Anterior cingulate cortex (tissue), 58 donors: ENCODE measurements at regions not wholly inside any gene's neighbourhood (a gene's known extent, or its start where the extent isn't known, plus 50 kb on each side); places are given as distances from the start of the nearest gene placed in this dataset.
"Not testable (repeated sequence)": the region's sequence is repeated elsewhere in the genome, so short reads cannot be mapped to it uniquely, and the experiment has no call there.

Experiments used
- DNase-seq, 58 donors: peaks; one replicate each; lab custom pipeline; 2025; lab: John Stamatoyannopoulos, UW

DNA sequence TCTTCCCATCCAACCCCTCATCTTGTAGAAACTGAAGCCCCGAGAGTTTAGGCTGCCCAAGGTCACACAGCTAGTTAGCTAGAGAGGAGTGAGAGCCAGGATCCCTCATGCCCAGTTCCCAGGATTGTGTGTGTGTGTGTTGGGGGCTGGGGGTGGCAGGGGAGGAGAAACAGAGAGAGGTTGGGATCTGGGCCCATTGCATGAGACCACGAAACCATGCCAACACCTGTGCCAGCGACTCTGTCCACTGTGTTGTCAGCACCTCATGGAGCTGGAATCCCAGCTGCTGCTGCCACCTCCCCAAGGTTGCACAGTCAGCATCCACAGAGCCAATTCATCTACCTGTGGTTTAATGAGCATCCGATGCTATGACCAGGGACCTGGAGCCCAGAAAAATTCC, 115.4 kb upstream of the ZC3H12A start:
- DNase-seq, result no peak

DNA sequence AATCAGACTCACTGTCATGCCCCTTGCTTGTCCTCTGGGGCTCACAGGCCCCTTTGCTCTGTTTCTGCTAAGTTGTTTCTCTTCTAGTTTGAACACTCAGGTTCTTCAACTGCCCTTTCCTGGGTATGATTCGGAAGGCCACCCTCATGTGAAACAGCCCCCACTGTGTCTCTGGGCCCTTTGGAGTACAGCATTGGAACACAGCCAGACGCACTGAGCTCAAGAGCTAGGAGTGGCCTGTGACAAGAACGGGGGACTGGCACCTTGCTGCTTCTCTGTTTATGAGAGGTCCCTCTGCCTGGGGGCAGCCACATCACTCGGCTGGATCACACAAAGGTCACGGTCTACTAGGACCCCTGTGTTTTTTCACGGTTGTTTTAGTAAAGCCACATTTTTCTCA, 114.4 kb upstream of the ZC3H12A start:
- no peak for DNase-seq

DNA sequence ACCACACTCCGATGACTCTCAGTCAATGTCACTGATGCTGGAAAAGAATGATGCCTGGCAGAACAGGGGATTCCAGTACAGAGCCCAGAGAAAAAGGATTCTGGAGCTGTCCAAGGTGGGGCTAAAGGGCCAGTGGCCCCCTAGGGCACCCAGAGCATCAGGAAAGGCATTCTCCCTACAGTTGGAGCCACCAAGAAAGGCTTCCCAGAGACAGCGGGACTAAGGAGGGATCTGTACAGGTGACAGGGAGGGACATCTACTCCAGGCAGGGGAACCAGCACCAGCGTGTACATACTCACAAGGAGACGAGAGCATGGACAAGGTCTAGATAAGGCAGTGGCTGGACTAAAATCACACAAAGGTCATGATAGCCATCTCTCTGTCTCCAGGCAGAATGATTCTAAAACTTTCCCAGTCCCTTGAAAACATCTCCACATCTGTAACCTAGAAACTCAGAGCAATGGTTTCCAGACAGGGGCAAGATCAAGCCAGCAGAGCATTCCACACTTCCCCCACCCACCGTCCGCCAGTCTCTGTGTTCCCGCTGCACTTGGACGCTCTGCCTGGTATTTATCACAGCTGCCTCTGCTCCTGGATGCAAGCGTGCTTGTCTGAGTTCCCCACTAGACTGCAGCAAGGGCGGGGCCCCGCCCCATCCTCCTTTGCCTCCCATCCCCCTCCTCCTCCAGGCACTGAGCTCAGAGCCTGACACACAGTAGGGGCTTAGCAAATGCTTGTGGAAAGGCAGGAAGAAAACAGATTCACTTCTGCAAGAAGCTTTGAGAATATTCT, 111.6 kb upstream of the ZC3H12A start:
- peak in 13 of 58 donors; percentile 1 to 31 (median 7) for DNase-seq

DNA sequence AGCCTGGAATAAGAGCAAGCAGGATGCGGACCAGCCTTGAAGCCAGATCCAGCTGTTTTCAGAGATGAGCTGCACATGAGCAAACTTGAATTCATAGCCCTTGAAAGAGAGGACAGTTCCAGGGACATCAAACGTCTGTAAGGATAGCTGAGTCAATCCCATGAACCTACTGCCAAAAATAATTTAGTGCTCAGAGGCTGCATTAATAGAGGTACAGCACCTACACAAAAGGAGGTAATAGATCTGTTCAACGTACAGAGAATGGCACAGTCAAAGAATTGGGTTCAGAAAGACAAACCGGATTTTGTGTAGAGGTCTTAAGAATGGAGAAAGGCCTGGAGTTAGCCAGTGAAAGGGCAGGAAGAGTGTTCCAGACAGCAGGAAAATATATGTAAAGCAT, 110.8 kb upstream of the ZC3H12A start:
- DNase-seq, result no peak

DNA sequence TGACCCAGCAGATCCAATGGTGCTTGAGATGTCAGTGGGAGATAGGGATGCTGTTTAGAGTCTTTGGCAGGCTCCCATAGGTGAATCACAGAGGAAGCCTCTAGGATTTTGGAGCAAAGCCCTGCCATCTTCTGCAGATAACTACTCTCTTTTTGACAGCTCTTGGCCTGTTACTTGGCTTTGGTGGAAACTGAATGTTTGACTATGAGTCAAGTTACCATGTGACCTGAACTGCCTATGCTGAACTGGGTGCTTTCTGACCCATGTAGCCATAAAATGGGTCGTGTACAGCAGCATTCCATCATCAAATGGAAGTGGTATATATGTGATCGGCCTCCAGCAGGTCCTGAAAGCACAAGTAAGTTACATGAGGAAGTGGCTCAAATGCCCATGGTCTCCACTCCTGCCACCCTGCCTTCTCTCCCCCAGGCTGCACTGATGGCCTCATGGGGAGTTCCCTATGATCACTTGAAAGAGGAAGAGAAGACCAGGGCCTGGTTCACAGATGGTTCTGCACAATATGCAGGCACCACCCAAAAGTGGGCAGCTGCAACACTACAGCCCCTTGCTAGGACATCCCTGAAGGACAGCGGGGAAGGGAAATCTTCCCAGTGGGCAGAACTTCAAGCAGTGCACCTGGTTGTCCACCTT, 105.6 kb upstream of the ZC3H12A start:
- DNase-seq, result peak in 2 of 58 donors; percentile 6 to 9

DNA sequence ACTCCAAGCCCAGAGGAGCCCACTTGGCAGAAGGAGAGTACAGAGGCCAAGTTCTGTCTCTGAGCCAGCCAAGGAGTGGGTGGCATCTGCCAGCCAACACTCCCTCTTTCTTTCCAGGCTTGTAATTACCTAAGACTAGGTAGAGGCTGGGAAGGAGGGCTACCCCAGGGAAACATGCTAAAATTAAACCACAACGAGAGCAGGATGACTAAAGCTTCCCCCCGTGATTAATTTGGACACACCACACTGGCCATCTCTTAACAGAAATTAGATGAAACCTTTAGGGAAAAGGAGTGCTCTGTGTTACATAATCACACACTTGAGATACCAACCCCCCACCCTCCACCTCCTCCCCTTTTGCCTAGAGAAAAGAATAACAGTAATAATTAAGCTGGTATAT, 102.1 kb upstream of the ZC3H12A start:
- no peak for DNase-seq

DNA sequence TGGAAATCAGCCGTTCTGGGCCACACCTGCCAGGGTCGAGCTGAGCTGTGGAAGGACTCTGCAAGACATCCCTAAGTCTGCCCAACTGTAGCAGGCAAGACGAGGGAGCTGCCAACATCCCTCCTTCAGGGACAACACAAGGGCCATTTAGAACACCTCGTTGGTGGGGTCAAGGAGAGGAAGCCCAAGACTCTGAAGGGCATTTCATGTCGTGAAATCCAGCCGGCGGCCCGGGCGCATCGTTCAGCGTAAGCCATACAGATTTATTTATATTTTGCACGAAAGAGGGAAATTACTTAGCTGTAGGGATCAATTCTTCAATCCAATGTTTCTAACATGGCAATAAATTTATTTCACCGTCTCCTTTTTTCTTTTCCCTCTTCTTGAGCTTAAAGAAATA, 101.7 kb upstream of the ZC3H12A start:
- DNase-seq, result no peak

DNA sequence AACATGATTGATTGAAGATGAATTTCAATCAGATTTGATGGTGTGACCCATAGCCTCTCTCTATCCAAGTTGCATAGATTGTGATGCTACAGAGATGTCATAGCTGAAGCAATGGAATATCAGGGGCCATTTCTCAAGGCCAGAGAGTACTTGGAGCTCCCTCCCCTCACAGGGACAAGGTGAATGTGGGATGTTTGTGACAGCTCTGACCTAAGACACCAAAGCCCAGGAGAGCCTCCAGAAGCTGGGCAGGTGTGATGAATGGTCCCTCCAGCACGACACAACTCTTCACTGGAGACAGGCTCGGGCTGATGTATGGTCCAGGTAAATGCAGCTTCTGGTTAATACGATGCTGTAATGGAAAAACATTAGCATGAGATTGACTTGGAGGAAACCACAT, 101.0 kb upstream of the ZC3H12A start:
- no peak for DNase-seq

DNA sequence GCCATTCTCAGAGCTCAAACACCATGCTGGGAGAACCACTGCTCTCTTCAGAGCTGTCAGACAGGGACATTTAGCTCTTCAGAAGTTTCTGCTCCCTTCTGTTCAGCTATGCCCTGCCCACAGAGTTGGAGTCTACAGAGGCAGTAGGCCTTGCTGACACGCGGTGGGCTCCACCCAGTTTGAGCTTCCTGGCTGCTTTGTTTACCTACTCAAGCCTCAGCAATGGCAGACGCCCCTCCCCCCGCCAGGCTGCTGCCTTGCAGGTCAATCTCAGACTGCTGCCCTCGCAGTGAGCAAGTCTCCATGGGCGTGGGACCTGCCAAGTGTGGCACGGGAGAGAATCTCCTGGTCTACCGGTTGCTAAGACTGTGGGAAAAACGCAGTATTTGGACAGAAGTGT, 93.8 kb upstream of the ZC3H12A start:
- not testable (repeated sequence) for DNase-seq

DNA sequence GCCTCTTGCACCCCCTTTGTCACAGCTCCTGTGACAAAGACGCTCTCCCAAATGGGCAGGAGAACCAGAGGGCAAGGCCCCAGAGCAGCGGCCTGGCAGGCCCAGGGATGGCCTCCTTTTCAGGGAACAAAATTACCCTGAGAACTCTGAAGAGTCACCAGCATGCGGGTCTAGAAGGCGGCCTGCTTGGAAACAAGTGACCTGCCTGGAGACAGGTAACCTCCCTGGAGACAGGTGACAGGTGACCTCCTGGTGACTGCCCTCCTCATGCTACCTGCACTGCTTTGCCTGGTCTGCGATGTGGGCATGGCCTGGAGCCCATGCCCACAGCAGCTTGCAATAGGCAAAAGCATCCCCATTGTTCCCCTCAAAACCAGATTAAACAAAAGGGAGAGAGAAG, 86.5 kb upstream of the ZC3H12A start:
- no peak for DNase-seq

DNA sequence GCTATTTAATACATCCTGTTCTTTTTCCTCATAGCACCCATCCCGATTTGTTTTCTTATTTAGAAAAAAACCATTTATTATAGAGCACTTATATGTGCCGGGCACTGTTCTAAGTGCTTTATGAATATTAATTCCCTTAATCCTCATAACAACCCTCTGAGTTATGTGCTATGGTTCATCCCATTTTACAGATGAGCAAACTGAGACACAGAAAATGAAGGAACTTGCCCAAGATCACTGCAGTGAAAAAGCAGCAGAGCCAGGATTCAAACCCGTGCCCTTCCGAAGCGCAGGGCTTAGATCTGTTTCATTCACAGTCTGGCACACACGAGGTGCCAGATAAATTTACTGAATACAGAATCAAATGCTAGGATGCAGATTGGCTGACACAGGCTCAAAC, 85.1 kb upstream of the ZC3H12A start:
- DNase-seq, result no peak

DNA sequence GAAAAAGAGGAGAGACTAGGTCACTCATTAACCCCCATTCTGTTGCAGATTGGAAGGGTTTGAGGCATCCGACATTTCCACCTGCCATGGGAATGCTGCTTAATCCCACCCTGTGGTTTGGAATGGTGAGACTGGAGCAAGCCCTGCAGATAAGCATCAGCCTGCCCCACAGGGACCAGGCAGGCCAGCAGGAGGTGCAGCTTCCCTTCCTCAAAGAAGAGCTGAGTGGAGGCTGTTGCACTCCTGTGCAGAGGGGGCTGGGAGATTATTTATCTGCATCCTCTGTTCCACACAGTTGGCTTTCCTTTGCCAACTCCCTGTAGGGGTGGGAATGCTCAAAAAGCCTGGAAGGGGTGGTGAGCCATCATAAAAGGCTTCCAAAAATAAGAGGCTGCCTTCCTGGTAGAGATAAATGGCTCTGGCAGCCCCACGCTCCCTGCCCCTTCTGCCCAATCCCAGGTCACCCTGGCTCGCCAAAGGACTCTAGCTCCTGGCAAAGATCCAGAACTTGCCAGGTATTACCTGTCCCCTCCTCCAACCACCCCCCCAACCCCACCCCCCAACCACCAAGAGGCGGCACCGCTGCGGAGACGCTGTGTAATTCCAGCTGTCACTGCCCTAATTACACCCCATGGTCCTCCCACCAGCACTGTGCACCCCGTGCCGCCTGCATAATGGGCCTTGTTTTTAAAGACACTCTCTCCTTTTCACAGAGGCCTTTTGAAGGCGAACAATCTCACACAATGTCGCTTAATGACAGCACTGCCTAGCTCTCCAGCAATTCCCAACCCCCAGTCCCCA, 83.0 kb upstream of the ZC3H12A start:
- no peak for DNase-seq

DNA sequence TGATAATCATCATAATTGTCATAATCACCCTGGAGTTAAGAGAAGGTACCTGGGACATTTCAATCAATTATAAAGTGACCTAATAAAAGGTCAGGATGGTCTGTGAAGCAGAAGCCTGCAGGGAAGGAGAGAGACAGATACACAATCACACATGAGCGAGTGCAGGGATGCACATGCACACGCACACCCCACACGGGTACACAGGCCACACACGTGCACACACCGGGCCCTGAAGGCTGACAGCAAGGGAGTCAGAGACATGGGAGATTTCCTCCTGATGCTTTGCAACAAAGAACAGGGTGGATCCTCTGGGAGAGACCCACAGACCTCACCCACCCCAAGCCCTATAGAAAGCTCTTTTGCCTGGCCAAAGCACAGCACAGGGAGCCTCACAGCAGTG, 82.3 kb upstream of the ZC3H12A start:
- DNase-seq, result no peak

DNA sequence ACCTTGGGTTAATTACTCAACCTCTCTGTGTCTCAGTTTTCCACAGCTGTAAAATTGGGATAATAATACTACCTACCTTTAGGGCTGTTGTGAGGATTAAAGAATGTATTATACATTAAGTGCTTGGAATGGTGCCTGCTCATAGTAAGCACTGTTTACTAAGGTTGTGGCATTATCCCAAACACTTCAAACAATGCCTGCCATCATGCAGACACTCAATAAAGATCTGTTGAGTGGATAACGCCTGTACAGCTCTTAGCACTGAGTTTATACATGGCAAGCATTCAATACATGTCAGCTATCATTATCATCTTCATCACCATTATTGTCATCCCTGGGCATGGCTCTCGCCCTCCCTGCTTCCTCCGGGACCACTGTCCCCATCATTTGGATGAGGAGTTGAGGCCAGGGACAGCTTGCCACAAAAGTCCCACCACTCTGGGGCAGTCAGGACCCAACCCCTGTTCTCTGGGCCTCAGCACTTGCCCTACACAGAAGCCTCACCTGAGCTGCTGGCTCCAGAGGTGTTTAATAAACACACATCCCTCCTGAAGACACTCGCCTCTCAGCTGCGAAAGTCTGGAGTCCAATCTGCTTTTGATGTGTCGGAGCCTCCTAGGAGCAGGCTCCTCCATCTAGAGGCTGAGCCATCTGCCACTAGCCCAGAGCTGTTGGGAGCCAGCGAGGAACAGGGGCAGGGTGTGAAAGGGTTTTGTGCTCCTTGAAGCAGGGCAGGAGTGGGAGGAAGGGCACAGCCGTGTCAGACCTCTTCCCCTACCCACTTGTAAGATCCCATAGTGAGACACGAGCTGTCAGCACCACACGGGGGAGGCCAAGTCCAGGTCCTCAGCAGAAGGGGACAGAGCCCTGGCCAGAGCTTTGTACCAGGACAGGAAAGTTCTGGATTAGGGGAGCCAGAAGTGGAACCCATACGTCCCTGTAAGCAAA, 80.9 kb upstream of the ZC3H12A start:
- no peak for DNase-seq

DNA sequence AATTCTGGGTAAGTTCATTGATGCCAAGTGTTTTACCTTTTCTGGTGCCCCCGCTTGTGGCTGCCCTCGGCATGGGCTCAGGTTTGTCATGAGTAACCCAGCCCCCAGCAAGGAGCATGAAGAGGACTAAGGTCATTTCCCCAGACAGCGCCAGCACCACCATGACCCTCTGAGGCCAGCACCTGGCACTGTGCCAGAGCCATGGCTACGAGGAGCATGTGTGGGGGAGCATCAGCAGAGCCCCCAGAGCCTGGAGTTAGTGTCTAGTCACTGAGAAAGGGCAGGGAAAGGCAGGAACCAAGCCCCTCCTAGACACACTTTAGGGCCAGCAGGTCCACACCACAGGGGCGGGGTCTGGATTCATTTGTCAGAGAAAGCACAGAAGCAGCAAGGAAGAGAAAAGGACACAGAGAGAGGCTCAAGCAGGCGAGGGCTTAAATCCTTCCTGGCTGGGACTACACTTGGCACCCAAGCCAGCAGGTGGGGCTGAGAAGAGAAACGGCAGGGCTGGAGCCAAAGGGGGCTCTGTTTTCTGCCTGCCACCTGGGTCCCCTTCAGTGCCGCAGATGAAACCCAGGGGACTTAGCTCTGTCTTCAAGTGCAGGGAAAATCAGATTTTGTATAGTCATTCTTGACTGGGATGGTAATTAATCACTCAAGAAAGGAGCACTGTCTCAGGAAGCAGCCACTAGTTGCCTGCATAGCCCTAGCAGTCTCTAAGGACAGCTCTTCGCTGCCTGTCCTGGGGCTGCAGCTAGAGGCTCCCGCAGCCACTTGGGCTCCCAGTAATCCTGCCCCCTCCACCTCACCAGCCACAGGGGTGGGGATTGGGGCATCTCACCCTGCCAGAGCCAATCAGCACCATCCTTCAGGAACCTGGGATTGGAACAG, 79.6 kb upstream of the ZC3H12A start:
- no peak for DNase-seq

DNA sequence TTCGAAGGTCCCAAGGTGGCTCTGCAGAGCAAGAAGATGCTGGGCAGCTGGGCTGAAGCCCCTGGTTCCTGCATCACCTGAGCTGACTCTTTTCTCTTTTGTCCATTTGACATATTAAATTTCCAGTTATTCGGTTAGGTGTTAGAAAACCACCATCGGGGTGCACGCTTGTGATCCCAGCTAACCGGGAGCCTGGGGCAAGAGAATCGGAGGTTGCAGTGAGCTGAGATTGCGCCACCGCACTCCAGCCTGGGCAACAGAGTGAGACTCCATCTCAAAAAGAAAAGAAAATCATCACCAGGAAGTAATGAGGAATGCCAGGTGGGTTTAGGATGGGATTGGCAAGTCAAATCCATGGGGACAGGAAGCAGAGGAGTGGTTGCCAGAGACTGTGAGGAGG, 76.3 kb upstream of the ZC3H12A start:
- DNase-seq, result no peak

DNA sequence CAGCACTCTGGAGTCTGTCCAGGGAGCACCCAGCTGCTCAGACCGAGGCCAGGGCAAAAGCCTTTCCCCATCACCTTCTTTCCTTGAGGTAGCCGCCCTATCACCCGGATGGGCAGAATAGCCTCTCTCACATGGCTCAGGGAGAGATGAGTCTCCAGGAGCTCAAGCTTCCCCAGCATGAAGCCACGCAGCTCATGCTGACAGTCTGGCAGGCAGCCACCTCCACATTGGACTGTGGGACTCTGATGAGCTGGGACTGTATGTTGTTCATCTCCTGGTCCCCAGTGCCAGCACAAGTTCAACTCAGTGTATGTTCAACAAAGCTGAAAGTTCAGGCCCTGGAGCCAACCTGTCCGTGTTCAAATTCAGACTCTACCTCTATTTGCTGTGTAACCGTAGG, 75.2 kb upstream of the ZC3H12A start:
- peak in 13 of 58 donors; percentile 2 to 39 (median 18) for DNase-seq

DNA sequence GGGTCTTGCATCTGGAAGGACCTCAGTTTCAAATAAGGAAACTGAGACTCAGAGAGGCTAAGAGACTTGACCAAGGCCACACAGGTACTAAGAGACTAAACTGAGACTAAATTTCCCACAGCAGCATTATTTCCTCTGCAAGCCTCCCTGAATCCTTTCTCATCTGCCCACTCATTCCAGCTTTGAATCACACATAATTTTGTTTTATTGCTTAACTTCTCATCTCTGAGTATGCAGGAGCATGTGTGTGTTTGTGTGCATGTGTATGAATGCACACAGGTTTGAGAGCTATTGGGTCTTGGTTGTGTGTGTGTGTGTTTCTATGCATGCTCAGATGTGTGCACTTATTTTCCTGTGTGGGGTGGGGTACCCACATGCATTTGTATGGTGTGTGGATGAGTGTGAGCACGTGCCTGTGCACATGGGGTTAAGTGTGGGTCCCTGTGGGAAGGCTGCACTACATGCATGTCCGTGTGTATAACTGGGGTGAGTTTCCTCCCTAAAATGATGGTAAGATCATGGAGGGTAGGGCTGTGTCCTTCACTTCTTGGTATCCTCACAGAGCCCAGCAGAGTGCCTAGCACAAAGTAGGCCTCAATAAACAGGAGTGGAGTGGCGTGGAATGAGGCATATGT, 74.4 kb upstream of the ZC3H12A start:
- DNase-seq, result no peak
